GM21529 (cell line): ENCODE measurements at regions not wholly inside any gene's neighbourhood (a gene's known extent, or its start where the extent isn't known, plus 50 kb on each side); places are given as distances from the start of the nearest gene placed in this dataset.

Experiments
- ATAC-seq: cut with Tn5 transposase; IDR thresholded peaks from one replicate; pipeline ENCODE4 v1.9.1; 2021; ENCODE audit not compliant: unreplicated experiment

GRCh38 chr2:831622-832021 is 119.0 kb upstream of the SNTG2 start:
- ATAC-seq, result no peak

GRCh38 chr2:831225-831536 is 119.5 kb upstream of the SNTG2 start:
- ATAC-seq, result no peak

- no peak for ATAC-seq
Observed at GRCh38 chr2:830419-831224, 120.0 kb upstream of the SNTG2 start.

DNA sequence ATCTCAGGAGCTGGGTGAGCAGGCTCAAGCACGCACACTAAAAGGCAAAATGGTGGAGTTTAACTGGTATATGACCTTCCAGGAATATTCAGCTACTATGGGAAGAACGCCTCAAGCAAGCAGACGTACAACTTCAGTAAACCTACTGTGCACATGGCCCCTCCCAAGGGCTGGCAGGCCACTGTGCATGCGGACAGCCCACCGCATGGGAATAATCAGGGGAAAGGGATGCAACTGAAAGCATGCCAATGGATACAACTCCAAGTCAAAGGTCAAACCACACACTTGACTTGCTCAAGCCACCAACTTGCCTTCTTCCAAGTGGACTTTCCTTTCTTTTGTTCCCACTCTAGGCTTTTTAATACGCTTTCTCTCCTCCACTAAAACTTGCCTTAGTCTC is 121.6 kb upstream of the SNTG2 start:
- no peak for ATAC-seq

GRCh38 chr2:824954-825353 is 125.7 kb upstream of the SNTG2 start:
- no peak for ATAC-seq

- ATAC-seq, result no peak
Observed at GRCh38 chr2:824524-824923, 126.1 kb upstream of the SNTG2 start.

GRCh38 chr2:821546-821945 is 129.1 kb upstream of the SNTG2 start:
- no peak for ATAC-seq

GRCh38 chr2:819601-820000 is 131.0 kb upstream of the SNTG2 start:
- no peak for ATAC-seq

GRCh38 chr2:819121-819520 is 131.5 kb upstream of the SNTG2 start:
- no peak for ATAC-seq

GRCh38 chr2:817336-818015 is 133.2 kb upstream of the SNTG2 start:
- ATAC-seq, result no peak

DNA sequence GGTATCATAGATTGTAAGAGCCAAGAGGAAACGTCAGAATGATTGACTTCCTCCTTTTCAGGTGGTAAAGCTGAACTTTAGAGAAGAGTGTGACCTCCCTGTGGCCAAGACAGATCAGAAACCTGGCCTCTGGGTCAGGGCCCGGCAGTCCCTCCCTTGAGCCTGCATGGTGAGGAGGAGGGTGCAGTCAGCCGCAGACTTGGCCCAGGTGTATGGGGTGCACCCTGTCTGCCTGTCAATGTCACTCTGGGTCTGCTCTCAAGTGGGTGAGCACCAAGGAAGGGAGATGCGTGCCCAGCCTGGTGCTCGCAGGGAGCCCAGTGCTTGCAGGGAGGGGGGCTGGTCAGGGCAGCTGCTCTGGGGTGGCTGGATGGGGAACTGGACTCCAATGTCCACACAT is 134.4 kb upstream of the SNTG2 start:
- no peak for ATAC-seq

GRCh38 chr2:810397-810796 is 133.2 kb upstream of the TMEM18 start:
- ATAC-seq, result no peak

GRCh38 chr2:807300-807699 is 130.1 kb upstream of the TMEM18 start:
- no peak for ATAC-seq

- no peak for ATAC-seq
Observed at GRCh38 chr2:805664-806063, 128.5 kb upstream of the TMEM18 start.

DNA sequence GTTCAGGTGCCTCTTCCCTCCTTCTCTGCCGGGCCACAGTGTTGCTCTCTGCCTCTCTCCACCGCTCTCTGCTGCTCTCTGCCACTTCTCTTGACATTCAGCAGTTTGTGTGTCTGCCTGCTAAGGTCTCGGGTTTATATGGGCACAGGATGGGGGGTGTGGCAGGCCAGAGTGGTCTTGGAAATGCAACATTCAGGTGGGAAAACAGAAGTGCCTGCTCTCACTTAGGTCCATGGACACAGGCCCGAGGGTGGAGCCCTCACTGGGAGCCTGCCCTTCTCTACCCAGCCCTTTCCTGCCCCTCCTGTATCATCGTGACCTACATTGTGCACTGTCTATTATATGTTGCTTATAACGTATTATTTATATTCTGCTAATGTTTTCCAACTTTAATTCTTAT is 120.8 kb upstream of the TMEM18 start:
- ATAC-seq, result no peak

DNA sequence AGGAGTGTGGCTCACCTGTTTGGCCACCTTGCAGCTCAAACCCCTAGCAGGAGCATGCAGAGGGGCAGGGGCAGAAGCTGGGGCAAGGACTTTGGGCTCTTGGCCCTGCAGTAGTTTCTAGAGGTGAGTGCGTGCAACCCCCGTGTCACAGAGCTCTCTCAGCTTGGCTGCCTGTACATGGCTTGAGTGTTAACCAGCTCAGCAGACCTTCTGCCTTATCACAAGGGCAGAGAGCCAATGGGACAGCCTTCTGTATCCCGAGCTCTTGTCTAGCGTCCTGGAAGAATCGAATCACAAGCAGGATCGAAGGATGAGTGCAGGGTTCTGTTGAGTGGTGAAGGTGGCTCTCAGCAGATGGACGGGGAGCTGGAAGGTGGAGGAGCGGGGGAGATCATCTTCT is 120.3 kb upstream of the TMEM18 start:
- ATAC-seq, result no peak

DNA sequence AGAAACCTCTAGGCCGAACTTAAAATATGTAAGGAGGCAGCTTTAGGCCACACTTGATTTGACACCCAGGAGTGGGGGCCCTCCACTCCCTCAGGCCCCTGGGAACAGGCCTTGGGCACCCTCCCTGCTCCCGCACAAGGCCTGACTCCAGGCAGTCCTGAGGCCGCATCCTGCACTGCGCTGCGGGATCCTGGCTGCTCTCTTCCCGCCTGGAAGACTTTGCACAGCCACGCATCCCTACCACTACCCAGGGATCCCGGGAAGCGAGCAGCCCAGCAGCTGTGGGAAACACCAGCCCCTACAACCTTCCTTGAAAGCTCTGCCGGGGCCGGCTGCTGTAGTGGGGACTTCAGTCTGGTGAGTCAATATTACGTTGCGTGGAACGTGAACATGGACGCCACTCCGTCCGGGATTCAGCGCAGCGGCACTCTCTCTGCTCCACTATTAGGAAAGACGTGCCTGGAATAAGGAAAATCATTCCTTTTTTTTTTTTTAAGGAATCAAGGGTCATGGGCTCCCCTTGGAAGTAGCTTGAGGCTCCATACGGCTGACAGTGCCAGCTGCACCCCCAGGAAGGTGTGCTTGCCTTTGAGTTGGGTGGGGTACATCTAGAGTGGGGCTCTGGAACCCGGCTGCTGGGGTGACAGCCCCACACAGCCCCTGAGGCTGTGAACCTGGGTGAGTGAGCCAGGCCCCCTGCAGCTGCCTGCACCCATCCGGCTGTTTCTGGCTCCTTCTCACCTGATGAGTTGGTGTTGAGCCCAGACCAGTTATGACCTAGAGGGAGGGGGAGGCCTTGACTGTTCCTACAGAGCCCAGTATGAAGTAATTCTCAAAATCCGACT is 119.2 kb upstream of the TMEM18 start:
- ATAC-seq, result no peak

- no peak for ATAC-seq
Observed at GRCh38 chr2:795531-796041, 118.4 kb upstream of the TMEM18 start.

DNA sequence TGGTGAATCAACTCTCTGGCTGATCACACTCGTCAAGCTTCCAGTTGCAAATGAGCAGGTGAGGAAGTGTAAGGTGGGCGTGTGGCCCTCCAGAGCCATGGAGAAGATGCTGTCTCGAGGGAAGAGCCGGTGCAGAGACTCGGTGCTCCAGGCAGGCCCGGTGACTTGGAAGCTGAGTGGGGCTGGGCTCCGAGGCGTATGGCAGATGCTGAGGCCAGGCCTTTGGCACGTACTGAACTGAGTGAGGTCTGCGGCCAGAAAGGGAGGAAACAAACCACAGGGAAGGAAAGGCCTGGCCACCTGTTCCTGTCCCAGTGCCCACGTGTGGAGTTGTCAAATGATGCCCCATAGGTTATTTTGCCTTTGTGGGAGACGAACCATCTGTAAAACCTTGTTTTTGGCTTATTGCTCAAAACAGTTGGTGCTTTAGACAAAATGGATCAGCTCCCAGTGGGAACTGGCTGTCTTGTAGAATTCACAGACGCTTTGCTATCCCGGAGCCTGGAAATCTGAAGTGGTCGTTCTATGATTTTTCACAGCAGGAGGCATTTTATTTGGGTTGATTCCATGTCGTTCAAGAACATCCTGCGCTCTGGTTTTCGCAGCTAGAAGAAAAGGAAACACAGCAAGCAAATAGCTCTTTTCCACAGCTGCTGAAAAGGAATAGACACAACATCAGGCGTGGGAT is 117.5 kb upstream of the TMEM18 start:
- ATAC-seq, result no peak

GRCh38 chr2:793236-793635 is 116.0 kb upstream of the TMEM18 start:
- no peak for ATAC-seq

DNA sequence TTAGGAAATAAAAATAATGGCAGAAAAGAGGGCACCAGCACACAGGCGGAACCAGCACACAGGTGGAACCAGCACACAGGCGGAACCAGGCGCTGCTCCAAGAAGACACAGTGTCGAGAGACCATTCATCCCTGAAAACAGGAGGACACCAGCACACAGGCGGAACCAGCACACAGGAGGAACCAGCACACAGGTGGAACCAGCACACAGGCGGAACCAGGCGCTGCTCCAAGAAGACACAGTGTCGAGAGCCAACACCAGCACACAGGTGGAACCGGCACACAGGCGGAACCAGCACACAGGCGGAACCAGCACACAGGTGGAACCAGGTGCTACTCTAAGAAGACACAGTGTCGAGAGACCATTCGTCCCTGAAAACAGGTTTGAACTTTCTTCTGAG is 115.5 kb upstream of the TMEM18 start:
- ATAC-seq, result no peak
